ENCODE measurements at regions not wholly inside any gene's neighbourhood (a gene's known extent, or its start where the extent isn't known, plus 50 kb on each side); places are given as distances from the start of the nearest gene placed in this dataset.
"Not testable (repeated sequence)": the region's sequence is repeated elsewhere in the genome, so short reads cannot be mapped to it uniquely, and the experiment has no call there.

- Histone ChIP-seq H3F3A (ENCODE audit: low read depth) (no peaks in the 10 kb centered on the region), H3K27me3 (no peaks in the 10 kb centered on the region), H2AFZ (replicated peaks) (no peak overlapping the region), H3K36me3 (no peaks in the 10 kb centered on the region), H3K9me3 (ENCODE audit: low read depth) (no peaks in the 10 kb centered on the region), H3K4me1 (no peaks in the 10 kb centered on the region), H4K20me1 (ENCODE audit: low read depth) (no peaks in the 10 kb centered on the region), H3K4me3 (no peak overlapping the region), H3K79me2 (ENCODE audit: low read depth) (no peaks in the 10 kb centered on the region), H3K27ac (no peak overlapping the region), H3K9ac (no peak overlapping the region), H3K4me2 (no peak overlapping the region)
- Mint-ChIP-seq H3K27me3 (ENCODE audit: insufficient read depth, low read depth) (no peaks in the 10 kb centered on the region), H3K4me1 (no peaks in the 10 kb centered on the region), H3K9me3 (no peaks in the 10 kb centered on the region), H3K4me3 (no peak overlapping the region), H3K27ac (no peak overlapping the region), H3K36me3 (no peaks in the 10 kb centered on the region)
- DNase-seq (ENCODE audit: low spot score), result no peak
- TF ChIP-seq EZH2phosphoT487 (IDR thresholded peaks at IDR 0.05) (no peak), CTCF (IDR thresholded peaks at IDR 0.05) (no peak), EZH2 (IDR thresholded peaks at IDR 0.05) (no peak)
Measured at GRCh38 chr6:74715355-74716085, 490.3 kb downstream of the COL12A1 start.

GRCh38 chr6:74713941-74714340 is 491.9 kb downstream of the COL12A1 start:
- Mint-ChIP-seq H3K27ac (no peak overlapping the region), H3K9me3 (no peaks in the 10 kb centered on the region), H3K36me3 (no peaks in the 10 kb centered on the region), H3K4me3 (no peak overlapping the region), H3K27me3 (ENCODE audit: insufficient read depth, low read depth) (no peaks in the 10 kb centered on the region), H3K4me1 (no peaks in the 10 kb centered on the region)
- no peaks in the 10 kb centered on the region for H3K4me1 ChIP-seq
- no peaks in the 10 kb centered on the region for H3K27me3 ChIP-seq
- TF ChIP-seq EZH2phosphoT487 (IDR thresholded peaks at IDR 0.05) (no peak), CTCF (IDR thresholded peaks at IDR 0.05) (no peak), EZH2 (IDR thresholded peaks at IDR 0.05) (no peak)
- H3K79me2 ChIP-seq (ENCODE audit: low read depth), result no peaks in the 10 kb centered on the region
- H4K20me1 ChIP-seq (ENCODE audit: low read depth), result no peaks in the 10 kb centered on the region
- no peak overlapping the region for H3K9ac ChIP-seq
- H3K4me2 ChIP-seq, result no peak overlapping the region
- H3K36me3 ChIP-seq, result no peaks in the 10 kb centered on the region
- H3K4me3 ChIP-seq, result no peak overlapping the region
- H3F3A ChIP-seq (ENCODE audit: low read depth), result no peaks in the 10 kb centered on the region
- DNase-seq (ENCODE audit: low spot score), result no peak
- H3K9me3 ChIP-seq (ENCODE audit: low read depth), result no peaks in the 10 kb centered on the region
- H3K27ac ChIP-seq, result no peak overlapping the region
- no peak overlapping the region for H2AFZ ChIP-seq (replicated peaks)

- Histone ChIP-seq H3K27me3 (no peaks in the 10 kb centered on the region), H2AFZ (replicated peaks) (no peak overlapping the region), H3K9me3 (ENCODE audit: low read depth) (no peaks in the 10 kb centered on the region), H3K4me2 (no peak overlapping the region), H3K36me3 (no peaks in the 10 kb centered on the region), H3F3A (ENCODE audit: low read depth) (no peaks in the 10 kb centered on the region), H3K79me2 (ENCODE audit: low read depth) (no peaks in the 10 kb centered on the region), H3K9ac (no peak overlapping the region), H3K4me1 (no peaks in the 10 kb centered on the region), H3K4me3 (no peak overlapping the region), H3K27ac (no peak overlapping the region), H4K20me1 (ENCODE audit: low read depth) (no peaks in the 10 kb centered on the region)
- H3K4me1 Mint-ChIP-seq, result no peaks in the 10 kb centered on the region
- no peaks in the 10 kb centered on the region for H3K9me3 Mint-ChIP-seq
- TF ChIP-seq EZH2phosphoT487 (IDR thresholded peaks at IDR 0.05) (no peak), EZH2 (IDR thresholded peaks at IDR 0.05) (no peak)
- no peaks in the 10 kb centered on the region for H3K27me3 Mint-ChIP-seq (ENCODE audit: insufficient read depth, low read depth)
- H3K4me3 Mint-ChIP-seq, result no peak overlapping the region
- H3K36me3 Mint-ChIP-seq, result no peaks in the 10 kb centered on the region
- no peak for DNase-seq (ENCODE audit: low spot score)
- H3K27ac Mint-ChIP-seq, result no peak overlapping the region
Measured at GRCh38 chr6:74705451-74705850, 500.4 kb downstream of the COL12A1 start.

- H3K27ac ChIP-seq; H3K27me3 Mint-ChIP-seq (ENCODE audit: insufficient read depth, low read depth); H3K36me3 Mint-ChIP-seq; H3K4me3 ChIP-seq; H3K4me1 ChIP-seq; H3K27ac Mint-ChIP-seq; DNase-seq (ENCODE audit: low spot score); H3K27me3 ChIP-seq; H4K20me1 ChIP-seq (ENCODE audit: low read depth); H3F3A ChIP-seq (ENCODE audit: low read depth); H3K4me2 ChIP-seq; H3K4me1 Mint-ChIP-seq; H3K9me3 Mint-ChIP-seq; H2AFZ ChIP-seq (replicated peaks); H3K9ac ChIP-seq; H3K36me3 ChIP-seq; H3K9me3 ChIP-seq (ENCODE audit: low read depth); H3K4me3 Mint-ChIP-seq; H3K79me2 ChIP-seq (ENCODE audit: low read depth): not testable (repeated sequence)
Measured at GRCh38 chr6:74704540-74704939, 501.3 kb downstream of the COL12A1 start.
